ENCODE measurements at regions not wholly inside any gene's neighbourhood (a gene's known extent, or its start where the extent isn't known, plus 50 kb on each side); places are given as distances from the start of the nearest gene placed in this dataset.

DNA sequence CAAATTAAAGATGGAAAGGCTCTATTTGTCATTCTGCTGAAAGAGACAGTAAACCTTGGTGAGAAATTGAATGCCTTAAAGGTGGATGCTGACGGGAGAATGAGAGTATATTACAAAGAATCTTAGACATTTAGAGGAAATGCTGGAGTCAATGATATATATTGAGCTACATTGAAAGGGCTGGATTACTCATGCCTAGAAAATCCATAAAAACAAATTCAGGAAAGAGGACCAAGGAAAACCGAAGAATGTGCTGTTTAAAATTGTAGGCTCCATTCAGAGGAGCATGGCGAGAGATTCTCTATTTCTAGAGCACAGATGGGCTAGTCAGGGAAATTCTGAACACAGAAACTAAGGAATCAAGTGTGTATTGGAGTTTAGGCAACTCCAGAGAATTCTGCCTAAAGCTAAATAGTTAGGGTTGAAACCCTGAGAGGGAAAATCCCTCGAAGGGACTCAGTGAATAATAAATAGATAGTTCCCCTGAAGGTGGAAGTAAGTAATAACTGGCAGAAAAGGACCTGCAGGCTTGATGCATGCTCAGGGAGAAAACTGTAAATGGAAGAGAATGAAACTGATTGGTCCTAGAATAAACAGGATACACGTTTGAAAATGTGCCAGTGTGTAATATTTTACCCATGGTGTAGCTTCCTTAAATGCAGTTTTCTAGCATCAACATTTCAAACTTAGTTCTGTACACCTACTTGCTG is 1532.4 kb upstream of the TENM3 start:
- no peak for DNase-seq

DNA sequence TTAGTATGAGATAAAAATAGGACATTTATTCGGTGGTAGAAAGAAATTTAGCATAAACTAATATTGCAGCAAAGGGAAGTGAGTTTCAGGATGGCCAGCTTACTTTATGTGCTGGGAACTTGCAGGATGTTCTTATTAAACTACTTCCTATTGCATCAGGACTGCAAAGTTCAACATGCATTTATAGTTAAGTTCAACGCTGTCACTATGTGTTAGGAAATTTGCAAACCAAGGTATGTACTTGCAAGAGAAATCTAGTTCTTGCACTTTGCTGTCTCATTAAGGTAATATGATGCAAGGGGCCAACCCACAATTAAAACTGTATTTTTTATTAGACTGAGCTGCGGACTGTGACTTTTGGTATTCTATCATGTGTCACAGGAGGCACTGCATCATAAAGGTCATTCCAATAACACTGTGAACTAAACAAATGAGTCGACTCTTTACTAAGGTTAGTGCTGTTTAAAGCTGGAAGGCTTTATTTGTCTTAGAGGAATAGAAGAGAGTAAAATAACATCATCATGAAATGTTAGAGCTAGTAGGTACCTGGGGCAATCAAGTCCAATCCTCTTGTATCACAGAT is 1525.7 kb upstream of the TENM3 start:
- no peak for DNase-seq

- DNase-seq, result no peak
Observed at GRCh38 chr4:180721356-180721755, 1521.8 kb upstream of the TENM3 start.

DNA sequence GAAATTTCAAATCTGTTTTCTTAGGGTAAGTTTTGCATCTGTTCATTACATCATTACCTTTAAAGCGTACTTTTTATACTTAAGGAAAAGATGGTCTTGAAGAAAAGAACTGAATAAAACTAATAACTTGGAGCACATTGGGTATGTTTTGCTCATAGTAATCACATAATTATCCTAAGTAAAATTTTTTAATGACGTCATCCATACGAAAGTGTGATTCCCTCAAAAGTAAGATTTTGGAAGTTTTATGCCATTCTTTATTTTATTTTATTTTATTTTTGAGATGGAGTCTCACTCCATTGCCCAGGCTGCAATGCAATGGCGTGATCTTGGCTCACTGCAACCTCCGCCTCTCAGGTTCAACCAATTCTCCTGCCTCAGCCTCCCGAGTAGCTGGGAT is 1516.6 kb upstream of the TENM3 start:
- no peak for DNase-seq

- DNase-seq, result no peak
Observed at GRCh38 chr4:180727478-180727877, 1515.7 kb upstream of the TENM3 start.

DNA sequence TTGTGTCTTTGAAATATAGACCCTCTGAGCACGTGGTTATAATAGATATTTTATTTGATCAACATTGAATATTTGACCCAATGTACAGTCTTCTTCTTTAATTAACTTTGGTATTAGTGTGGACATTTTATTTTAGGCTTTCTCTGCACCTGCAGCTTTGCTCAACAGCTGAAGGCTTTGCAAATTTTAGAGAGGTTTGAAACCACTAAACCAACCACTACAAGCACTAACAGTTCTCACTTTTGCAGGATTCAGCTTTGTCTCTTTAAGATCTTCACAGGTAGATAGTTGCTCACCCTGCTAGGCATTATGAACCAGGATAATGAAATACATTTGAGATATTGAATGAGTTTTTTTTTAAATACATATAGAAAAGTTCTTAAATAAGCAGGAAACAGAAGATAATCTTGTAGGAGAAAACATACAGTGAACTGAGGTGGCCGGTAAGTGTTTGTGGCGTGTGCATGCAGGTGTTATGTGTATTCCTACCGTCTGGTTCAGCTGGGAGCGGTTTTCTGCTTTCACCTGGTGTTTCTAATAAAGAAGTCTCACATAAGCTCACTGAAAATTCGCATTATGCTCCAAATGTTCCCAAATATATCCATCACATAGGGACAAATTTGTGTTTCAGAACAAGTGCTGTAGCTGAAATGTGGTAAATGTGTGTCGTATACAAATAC is 1508.3 kb upstream of the TENM3 start:
- DNase-seq, result no peak

GRCh38 chr4:180741703-180742102 is 1501.5 kb upstream of the TENM3 start:
- no peak for DNase-seq

- no peak for DNase-seq
Observed at GRCh38 chr4:180745019-180745418, 1498.2 kb upstream of the TENM3 start.

DNA sequence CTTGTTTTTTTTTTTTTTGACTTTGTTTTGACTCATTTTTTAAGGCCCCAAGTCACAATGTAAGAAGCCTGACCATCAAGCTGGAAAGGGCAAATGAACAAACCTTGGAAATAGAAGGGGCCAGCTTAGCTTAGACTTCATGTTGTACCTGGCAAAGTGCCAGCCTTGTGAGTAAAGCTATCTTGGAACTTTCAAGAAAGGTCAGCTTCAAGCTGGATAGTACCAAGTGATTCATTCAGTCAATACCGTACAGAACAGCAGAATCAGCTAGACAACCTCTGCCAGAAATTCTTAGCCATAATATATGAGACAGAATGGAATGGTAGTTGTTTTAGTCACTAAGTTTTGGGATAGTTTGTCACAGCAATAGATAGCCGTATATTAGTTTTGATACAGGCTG is 1492.2 kb upstream of the TENM3 start:
- DNase-seq, result no peak

DNA sequence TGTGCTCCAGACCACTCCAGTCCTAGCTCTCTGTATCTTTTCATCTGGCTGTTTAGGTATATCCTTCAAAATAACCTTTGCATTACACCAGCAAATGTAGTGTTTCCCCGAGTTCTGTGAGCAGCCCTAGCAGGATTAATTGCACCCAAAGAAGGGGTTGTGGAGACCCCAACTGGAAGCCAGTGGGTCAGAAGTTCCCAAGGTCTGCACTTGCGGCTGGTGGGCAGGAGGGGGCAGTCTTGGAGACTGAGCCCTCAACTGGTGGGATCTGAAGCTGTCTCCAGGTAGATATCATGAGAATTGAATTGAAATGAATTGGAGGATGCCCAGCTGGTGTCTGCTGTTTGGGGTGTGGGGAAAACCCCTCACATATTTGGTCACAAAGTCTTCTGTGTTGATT is 1485.3 kb upstream of the TENM3 start:
- DNase-seq, result no peak

GRCh38 chr4:180766045-180766444 is 1477.2 kb upstream of the TENM3 start:
- no peak for DNase-seq

DNA sequence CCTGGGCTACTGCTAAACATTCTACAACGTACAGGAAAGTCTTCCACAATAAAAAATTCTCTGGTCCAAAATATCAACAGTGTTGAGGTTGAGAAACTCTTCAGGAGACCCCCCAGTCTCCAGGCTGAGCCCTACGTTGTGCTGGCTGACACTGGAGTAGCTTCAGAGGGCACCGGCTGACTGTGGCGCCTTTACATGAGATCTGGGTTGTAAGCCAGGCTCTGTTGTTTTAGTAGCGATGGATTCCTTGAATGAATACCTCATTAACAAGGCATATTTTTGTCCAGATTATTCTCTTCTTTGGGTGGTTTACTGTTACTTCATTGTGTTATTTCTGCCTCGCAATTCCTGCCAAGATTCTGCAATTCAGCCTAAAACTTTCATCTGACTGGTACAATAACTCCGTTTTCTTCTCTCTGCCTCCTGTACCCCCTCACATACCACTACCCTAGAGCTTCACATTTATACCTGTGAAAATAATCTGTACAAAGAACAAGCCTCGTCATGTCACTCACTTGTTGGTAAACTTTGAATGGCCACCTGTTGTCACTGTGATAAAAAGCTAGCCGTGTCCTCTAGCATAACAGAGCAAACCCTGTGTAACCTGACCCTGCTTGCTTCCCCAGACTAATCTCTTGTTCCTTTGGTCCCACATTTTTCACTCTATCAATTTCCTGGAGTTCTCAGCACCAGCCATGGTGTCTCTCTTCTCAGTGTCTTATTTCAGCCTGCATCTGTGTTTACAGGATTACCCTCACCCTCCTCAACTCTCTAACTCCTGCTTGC is 1476.1 kb upstream of the TENM3 start:
- DNase-seq, result no peak

DNA sequence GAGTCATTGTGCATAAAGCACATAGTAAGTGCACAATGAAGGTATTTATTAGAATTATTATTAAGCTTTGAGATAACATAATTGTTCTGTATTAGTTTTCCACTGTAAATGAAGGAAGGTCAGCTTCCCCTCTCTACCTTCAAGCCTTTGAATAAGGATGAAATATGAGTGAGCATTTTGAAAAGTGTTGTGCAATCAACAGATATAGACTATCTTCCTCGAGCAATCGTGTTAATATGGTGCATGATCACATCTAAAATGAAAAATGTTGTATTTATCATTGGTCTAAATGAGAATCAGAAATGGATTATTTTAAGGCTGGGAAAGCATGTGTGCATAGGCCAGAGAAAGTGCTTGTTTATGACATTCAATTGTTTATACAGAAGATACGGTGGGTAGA is 1474.6 kb upstream of the TENM3 start:
- no peak for DNase-seq

DNA sequence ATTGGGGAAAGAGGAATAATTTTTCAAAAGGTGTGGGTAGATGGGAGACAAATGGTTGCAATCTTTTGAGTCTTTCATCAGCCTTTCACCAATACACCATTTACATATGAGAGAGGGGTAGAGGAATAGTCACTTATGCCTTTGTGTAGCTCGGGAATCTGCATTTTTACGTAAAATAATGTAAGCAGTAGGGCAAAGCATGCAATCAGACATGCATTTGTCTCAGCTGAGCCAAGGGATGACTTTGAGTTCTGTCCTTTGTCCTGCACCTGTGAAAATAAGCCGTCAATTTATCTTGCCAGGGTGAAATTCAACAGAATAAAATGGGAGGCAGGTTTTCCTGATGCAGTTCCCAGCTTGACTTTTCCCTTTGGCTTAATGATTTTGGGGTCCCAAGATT is 1473.4 kb upstream of the TENM3 start:
- DNase-seq, result no peak

GRCh38 chr4:180770265-180770664 is 1472.9 kb upstream of the TENM3 start:
- DNase-seq, result no peak

- DNase-seq, result no peak
Observed at GRCh38 chr4:180784940-180785339, 1458.3 kb upstream of the TENM3 start.

- DNase-seq, result no peak
Observed at GRCh38 chr4:180788729-180789128, 1454.5 kb upstream of the TENM3 start.

GRCh38 chr4:180789929-180790328 is 1453.3 kb upstream of the TENM3 start:
- no peak for DNase-seq

DNA sequence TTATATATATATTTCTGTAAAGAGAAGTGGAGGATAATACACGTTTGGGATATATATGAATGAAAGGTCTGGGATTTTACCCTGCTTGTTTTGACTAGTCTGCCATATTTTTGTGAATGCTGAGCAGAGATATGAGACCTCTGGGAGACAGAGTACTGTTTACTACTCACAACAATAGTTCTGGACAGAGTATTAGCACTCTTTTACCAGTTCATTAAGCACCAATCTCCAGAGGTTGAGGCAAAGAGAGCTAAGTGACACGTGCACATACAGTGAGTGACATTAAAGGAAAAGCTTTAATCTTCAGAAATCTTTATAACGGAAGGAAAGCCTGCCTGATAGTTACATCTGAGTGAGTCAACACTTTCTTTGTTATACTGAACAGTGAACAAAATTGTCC is 1452.7 kb upstream of the TENM3 start:
- no peak for DNase-seq

- DNase-seq, result no peak
Observed at GRCh38 chr4:180792541-180792940, 1450.7 kb upstream of the TENM3 start.

GRCh38 chr4:180794333-180794732 is 1448.9 kb upstream of the TENM3 start:
- DNase-seq, result no peak

DNA sequence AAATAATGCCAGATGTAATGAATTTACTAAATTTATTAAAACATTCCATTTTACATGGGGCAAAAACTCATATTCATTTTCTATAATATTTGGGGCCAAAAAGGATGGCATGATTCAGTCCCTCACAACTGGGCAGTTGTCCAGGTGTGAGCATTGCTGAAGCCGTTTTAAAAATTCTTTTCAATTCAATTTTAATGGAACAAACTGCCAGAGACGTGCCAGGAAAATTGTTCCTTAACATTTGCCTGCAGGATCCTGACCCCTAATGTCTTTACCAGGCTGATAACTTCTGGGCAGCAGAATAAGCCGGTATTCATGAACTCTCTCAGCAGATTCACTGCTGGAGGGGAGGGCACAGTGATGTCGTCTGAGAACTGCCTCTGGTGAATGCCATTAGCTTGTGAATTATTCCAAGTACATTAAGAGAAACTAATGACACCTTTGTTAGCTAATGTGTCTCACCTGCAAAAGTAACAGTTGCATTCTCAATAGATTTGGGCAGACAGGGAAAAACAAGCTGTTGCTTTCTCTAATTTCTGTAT is 1445.1 kb upstream of the TENM3 start:
- DNase-seq, result no peak

DNA sequence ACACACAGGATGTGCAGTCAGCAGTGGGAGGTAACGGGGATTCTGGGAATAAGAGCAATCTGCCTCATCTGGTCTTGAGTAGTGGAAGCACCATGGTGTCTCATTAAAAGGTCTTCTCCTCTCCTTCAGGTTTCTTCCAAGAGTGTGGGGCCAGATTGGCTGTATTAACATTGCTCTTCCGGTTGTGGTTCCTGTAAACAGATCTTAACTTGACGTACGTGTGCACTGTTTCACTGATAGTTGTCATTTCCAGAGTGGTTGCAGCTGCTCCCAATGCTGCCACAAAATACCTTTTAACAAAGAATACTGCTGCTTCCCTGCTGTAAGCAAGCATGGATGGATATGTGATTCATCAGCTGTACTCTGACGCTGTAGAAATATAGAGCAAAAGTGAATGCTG is 1443.4 kb upstream of the TENM3 start:
- DNase-seq, result no peak

All from CD4-positive, alpha-beta T cell treated with Interleukin-10 for 1 hour (primary cell).